ENCODE measurements at regions not wholly inside any gene's neighbourhood (a gene's known extent, or its start where the extent isn't known, plus 50 kb on each side); places are given as distances from the start of the nearest gene placed in this dataset.

DNA sequence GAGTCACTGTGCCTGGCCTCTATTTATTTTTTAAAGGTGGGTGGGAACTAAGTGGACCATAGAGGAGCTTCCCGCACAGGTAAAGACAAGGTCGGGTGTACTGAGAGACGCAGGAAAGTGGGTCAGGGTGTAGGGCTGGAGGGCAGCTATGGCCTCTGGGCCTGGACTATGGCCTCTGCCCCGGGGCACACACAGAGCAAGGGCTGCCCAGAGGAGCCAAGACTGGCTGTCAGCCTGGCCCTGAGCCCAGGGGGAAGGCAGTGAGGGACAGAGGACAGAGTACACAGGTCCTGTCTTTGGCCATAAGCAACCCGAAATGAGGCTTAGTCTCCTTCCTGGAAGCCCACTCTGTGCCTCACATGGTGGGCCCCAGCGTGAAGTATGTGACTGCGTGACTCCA, 102.1 kb upstream of the PRB2 start:
- TF ChIP-seq GATA2 (IDR thresholded peaks at IDR 0.05; ENCODE audit: low read depth, low read length) (no peak), GATA3 (IDR thresholded peaks at IDR 0.05; ENCODE audit: low read depth, low read length) (no peak)
